NCI-H510A (cell line): ENCODE measurements at regions not wholly inside any gene's neighbourhood (a gene's known extent, or its start where the extent isn't known, plus 50 kb on each side); places are given as distances from the start of the nearest gene placed in this dataset.
"Not testable (repeated sequence)": the region's sequence is repeated elsewhere in the genome, so short reads cannot be mapped to it uniquely, and the experiment has no call there.

Experiments used
- DNase-seq: peaks from one replicate; lab custom pipeline; 2025; lab: John Stamatoyannopoulos, UW

DNA sequence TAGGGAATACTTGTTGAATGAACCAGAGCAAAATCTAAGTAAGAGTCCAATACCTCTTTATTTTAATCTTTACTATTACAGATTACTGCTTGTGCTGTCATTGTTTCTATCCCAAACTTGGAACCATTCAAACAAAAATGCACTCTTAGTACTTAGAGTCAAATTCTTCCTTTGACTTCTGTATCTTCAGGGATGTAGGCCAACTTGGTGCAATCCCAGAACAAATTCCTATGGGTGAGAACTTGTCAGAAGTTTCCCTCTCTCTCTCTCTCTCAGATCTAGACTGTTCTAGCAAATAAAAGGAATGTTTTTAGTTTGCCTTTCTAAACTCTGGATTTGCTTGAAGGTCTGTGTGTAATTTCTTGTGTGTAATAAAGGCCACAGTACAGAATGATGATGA is 329.0 kb upstream of the TMTC4 start:
- no peak for DNase-seq

DNA sequence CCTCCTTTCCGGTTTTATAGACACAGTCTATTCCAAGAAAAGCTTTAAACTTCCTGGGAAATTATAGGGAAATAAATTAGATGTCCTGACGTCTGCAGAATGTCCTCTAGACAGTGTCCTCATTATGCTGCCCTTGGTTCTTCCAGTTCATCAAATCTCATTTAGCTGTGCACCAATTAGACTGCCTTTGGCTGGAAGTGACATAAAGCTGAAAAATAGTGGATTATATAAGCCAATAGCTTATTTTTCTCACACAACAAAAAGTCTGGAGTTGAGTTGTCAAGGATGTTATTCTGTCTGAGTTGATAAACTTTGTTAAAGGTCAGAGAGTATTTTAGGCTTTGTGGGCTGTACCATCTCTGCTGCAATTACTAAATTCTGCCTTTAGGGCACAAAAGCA is 314.8 kb upstream of the TMTC4 start:
- no peak for DNase-seq

DNA sequence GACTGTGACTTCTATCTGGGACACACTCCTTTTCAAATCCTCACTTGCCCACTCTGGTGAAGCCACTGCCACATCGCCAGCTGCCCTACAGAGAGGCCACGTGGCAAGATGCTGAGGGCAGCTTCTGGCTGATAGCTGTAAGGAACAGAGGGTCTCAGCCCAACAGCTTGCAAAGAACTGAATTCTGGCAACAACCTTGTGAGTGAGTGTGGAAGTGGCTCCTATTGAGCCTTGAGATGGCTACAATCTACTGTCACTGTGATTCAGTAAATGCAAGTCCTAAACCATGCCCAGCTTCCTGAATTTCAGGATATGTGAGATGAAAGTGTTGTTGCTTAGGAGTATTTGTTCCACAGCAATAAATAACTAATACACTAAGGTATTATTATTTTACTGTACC is 314.3 kb upstream of the TMTC4 start:
- DNase-seq, result no peak

DNA sequence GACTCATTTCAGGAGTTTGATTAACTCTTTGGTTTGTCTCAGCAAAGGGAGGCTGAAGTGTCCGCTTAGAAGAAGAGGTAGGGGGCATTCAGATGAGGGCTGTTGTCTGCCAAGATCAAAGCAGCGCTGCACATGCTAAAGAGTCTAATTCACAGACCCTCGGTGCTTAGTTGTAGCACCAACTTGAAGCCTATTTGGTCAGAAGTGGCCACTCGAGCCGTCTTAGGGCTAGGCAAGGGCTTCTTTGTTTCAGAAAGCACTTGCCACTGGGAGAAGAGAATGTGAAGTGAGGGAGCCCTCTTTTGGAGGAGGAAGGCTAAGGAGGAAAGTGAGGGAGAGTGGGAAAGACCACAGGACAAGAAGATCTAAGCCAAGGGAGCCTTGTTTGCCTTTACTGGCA is 313.4 kb upstream of the TMTC4 start:
- no peak for DNase-seq

DNA sequence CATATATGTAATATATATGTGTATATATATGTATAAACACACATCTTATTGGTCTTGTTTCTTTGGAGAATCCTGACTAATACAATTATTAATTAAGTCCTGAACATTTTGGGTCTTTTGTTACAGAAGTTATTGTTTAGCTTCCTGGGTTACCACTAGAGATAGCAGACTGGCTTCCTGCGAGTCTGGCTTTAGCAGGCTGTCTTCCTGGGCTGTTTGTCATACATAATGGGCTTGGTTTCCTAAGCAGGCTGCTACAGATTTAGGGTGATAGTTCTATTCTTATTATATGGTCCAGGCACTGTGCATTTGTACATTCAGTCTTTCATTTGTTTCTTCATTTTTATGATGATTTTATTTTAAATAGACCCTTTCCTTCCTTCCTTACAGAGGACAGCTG is 312.0 kb upstream of the TMTC4 start:
- DNase-seq, result no peak

DNA sequence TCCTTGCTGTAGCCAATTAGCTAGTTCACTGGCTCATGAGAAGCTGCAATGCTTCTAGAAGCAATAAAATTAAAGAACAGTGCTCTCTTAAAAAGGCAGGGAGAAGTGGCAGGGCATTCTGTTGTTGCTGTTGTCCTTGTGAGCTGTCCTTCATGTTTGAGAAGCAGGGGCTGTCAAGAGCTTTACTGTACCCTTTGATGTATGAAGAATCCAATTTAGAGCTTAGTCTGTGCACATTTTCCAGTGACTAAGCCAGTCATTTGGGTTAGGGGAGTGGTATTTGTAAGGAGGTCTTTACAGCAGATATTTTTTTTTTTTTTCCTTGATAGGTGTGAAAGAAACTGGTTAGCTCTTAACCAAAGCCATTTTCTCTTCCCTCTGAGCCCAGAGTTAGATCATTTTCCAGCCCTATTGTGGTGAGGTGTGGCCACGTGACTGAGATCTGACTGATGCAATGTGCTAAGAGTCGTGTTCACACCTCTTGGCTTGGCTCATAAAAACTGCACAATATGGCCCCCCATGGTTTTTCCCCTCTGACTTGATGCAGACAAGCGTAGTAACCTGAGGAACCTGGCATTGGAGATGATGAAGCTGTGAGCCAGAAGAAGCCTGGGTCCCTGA is 309.6 kb upstream of the TMTC4 start:
- DNase-seq, result no peak

DNA sequence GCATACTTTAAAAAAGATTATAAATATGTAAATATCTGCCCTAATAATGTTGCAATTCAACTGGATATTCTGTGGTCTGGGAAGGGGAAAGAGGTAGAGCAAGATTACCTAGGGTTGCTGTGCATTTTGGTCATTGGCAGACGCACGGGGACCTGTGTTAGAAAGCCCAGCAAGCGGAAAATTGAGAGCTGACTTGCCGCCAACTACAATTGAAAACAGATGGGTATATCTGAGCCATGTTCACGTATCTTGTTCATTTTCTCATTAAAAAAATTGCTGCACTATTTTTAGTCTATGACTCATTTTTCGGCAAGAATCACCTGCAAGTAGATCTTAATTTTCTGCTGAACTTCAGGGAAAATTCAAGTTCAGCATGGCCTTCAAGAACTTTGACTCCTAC is 308.5 kb upstream of the TMTC4 start:
- DNase-seq, result no peak

DNA sequence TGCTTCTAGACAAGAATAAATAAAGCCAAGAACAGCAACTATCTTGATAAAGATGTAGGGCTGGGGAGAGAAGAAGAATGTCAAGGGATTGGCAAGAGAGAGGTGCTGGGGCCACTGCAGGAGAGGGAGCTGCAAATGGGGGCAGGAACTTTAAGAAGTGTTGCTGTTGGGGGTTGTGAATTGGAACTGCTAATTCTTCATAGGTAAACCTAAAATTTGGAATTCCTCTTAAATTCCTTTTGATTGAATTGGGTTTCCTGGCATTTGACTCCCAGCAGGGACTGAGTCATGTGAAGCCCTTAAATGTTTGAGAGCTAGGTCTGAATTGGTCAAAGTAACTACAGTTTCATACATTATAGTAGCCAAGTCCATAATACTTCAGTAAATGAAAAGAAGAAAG is 305.6 kb upstream of the TMTC4 start:
- no peak for DNase-seq

DNA sequence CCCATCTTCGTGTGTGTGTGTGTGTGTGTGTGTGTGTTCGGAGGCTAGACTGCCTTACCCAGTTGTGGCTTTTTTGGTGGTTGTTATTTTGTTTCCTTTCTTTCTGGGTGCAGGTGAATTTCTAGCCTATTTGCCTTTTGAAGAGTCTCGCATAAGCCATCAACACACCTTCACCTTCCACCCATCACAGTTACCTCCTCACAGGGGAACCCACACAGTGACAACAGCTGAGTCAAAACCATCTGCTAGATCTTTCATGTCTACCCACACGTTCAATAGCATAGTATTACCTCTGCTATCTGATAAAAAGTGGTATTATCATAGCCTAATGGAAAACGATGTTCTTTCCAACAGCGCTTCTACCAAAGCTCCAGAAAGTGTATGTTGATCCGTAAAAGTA is 303.2 kb upstream of the TMTC4 start:
- no peak for DNase-seq

DNA sequence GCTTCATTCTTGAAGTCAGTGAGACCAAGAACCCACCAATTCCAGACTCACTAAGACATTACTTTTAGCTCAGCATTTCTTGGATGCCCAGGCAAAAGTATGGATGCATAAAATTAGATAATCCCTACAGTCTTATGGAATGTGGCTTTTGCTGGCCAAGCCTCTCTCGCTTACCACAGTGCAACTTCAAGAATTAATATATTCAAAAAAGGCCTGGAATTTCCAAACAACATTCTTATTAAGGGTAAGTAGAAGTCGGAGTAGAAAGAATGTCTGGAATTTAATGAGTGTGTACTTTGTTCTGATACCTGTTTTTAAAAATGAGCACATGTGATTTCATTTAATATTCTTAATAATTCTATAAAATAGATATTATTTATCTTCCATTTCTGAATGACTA is 302.4 kb upstream of the TMTC4 start:
- DNase-seq, result no peak

DNA sequence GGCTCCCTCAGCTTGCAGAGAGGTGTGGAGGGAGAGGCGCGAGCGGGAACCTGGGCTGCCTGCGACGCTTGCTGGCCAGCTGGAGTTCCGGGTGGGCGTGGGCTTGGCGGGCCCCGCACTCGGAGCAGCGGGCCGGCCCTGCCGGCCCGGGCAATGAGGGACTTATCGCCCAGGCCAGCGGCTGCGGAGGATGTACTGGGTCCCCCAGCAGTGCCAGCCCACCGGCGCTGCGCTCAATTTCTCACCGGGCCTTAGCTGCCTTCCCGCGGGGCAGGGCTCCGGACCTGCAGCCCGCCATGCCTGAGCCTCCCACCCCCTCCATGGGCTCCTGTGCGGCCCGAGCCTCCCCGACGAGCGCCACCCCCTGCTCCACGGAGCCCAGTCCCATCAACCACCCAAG is 301.1 kb upstream of the TMTC4 start:
- DNase-seq, result not testable (repeated sequence)

DNA sequence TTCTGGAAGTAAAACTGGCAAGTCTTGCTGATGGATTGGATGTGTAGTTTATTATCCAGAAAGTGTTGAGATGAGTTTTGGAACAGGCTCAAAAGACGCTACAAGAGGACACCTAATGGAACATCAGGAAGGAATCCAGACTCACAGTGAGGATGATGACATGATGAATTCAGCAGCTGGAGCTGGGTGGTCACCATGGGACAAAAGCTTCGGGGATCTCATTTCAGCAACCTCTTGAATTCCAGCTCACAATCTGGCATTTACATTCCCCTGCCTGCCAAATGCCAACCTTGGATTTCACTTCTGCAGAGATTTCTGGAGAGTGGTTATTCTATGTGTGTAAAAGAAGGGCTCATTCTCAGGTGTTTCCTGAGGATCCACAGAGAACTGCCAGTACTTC is 288.0 kb upstream of the TMTC4 start:
- DNase-seq, result no peak

DNA sequence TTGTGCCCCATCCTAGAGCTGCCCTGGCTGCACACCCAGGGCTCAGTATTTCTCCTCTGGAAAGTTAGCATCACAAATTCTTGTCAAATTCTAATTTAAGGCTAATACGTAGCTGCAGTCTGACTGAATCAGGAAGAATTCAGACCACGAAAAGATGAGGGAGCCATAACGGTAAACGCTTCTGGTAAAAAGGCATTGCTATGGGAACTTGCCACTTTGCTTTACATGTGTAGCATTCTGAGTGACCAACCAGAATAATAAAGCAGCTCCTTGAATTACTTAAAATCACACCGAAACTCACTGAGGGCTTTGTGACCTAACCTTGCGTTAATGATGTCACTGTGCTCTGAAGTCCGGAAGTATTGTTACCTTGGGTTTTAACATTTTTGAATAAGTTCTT is 286.6 kb upstream of the TMTC4 start:
- no peak for DNase-seq

DNA sequence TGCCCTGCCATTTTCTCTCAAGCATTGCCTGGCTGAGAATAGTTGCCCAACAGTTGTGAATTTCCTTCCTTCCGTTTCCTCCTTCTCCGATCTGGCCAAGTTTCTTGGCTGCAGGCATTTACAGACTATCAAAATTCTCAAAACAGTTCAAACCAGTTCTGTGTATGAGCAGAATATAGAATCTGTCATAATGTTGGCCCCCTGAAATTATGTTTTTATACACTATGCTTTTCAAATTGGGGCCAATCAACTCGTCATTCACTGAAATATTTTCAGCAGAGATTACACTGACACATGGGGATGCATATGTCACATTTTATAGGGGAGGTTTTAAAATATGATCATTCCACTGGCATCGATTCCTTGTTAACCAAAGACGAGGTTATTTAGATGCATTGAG is 284.2 kb upstream of the TMTC4 start:
- no peak for DNase-seq

DNA sequence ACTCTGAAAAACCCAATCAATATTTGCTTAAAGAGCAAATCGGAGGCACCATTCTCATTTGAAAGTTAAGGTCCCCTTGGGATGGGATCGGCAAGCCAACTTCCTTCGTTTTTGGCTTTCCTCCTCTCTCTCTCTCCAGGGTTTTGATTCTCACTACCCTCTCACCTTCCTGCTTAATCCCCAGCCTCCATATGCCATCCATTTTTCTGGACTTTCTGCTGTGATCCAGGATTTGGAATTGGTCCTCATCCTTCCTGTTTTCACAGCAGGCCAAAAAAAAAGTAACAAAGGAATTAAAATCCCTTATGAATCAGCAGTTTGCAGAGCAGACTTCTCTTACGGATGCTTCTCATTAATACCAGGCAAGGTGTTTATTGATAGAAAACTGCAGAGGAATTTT is 283.1 kb upstream of the TMTC4 start:
- no peak for DNase-seq

DNA sequence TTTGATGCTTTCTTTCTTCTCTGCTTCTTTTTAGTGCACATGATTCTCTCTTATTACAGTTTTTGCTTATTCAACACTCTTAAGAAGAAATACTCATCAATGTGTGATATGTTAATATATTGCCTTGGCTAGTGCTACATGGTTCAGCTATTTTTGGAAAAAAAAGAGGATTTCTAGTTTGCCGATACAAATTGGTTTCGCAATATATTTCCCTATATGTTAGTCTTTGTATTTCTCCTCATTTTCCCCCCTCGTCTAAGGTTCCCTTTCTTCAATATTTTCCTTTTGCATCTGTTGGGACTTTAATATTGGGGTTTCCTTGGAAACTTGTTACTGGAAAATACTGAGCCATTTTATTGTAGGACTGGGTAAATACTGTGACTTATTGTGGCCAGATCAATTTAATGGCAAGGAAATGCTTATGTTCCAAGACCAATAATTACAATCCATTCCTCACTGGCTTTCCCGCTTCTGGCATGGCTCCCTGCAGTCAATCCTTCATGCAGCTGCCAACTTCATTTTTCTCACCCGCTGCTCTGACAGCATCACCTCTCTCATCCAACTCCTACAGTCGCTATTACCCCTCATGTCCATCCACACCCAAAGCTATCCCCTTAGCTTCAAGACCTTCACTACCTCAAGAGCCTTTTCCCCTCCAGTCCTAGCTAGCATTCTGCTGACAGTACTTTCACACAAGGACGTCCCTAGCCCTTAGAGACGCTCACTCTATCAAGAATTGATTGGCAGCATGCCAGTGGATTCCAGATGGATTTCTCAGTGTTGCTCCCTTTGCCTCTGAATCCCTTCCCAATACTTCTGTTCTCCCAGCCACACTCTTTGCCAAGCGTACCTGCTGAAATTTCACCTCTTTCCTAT is 280.1 kb upstream of the TMTC4 start:
- peak; percentile 2 for DNase-seq

DNA sequence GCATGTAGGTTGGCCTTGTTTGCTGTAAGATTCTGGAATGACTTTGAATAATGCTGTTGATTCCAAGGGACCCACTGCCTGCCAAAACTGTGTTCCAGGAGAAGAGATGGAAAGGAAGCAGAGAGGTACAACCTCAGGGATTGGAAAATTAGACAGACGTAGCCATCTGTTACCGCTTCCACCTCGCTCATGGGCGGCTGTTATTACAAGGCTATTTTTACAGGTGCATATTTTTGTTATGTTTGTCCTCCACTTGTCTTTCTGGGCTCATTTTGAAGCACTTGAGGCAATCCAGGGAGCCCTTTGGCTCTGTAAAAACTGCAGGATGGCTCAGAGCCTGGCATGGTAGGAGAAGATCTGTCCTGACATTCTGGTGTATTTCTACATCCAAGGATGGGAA is 276.4 kb upstream of the TMTC4 start:
- no peak for DNase-seq

DNA sequence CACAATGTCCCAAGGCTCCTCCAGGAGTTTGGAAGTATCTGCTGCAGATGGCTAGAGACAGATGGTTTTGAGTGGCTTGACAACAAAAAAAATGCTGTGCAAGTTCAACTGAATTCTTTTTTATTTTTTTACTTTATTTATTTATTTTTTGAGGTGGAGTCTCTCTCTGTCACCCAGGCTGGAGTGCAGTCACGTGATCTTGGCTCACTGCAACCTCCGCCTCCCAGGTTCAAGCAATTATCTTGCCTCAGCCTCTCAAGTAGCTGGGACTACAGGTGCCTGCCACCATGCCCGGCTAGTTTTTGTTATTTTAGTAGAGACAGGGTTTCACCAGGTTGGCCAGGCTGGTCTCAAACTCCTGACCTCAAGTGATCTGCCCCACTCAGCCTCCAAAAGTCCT is 274.3 kb upstream of the TMTC4 start:
- DNase-seq, result not testable (repeated sequence)

DNA sequence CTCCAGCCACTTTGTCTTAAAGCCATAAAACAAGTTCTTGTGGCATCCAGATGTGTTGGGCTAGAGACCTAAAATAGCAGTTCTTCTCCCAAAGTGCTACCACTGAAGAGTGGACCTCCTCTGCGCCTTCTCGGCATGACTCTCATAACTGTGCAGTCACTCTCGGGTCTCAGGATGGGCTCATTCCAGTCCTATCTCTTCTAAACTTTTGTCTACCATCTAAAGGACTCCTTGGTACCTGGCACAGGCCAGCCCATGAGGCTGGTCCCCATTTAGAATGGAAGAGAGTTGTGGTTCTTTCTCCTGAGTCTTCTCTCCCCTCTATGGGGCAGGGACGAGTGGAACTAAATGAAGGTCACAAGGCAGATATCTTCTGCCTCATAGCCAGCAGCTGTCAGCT is 272.0 kb upstream of the TMTC4 start:
- DNase-seq, result no peak

DNA sequence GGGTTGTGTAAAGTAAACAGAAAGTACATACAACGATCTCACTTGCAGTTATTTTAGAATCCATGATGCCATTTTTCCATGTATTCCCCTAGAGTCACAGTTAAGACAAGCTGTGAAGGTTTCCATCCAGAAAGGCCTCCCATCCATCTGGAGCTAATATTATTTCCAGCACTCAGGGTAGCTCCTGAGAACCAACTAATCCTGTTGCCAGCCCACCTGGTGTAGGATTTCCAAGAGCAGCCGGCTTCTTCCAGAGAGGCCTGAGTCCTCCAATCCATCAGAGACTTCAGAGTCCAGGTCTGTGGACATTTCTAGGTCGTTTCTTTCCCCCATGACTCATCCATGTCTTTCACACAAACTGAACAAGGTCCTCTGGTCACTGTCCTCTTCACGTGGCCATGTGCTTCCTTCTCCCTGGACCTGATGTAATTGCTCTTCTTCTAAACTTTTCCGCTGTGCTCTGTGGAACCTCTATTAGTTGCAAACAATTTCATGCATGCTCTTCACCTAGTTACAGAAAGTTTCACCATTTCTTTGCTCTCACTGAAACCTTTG is 270.3 kb upstream of the TMTC4 start:
- DNase-seq, result no peak

DNA sequence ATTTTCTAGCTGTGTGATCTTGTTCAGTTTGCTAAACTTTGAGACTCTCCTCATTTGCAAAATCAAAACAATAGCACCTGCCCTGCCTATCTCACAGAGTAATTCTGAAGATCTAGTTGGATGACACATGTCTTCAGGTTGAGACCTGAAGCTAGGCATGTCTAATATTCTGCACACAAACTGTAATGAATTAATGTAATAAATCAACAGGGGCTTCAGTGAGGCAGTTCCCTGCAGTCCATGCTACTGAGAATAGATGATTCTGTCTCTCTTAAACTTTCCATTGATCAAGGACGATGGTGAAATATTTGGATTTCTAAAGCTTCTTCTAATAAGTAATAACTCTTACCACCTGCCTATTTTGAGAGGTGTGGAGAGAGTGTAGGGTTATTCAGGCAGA is 268.1 kb upstream of the TMTC4 start:
- no peak for DNase-seq

DNA sequence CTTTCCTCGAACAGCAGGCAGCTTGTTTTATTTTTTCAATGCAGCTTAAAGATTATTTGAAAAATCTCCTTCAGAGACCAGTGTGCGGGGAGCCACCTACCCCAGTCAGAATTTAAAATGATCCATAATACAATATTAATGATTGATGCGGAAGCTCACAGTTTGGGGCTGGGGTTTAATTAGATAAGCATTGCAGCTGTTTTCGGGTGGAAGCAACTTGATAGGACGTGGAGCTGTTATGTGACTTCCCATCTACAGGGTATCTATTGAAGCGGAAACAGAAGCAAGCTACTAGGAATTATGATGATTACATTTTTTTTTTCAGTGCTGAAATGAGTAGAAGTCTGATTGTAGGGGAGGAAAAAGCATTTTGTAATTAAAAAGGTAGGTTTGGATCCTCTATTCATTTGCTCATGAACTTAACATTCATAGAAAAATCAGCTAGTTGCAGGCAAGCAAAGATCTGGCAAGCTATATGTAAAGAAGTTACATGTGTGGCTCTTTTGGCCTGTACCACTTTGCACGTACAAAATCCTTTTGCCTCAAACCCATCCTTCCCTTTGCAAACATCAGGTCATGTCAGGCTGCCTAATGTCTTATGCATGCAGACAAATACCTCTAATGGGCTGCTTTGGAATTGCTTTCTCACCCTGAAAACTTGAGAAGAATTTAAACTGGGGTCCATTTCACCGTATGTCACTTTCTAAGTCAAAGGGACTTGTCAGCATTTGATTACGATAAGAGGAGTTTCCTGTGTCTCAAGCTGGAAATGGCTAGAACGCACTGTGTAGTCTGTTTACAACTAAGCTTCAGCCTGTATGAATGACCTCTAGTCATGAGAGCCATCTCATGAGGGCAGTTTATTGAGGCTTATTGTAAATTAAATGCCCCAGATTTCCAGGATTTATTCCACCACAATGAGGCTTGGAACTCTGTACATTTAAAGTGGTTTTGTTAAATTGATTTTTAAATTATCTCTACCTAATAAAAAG is 267.1 kb upstream of the TMTC4 start:
- no peak for DNase-seq
